GM13976 (cell line): ENCODE measurements at regions not wholly inside any gene's neighbourhood (a gene's known extent, or its start where the extent isn't known, plus 50 kb on each side); places are given as distances from the start of the nearest gene placed in this dataset.

Experiments used
- DNase-seq: peaks from one replicate; pipeline ENCODE4 v3.0.0; 2012; ENCODE audit warnings: low spot score
- in situ Hi-C: fragments of 300-500 bp; cut with MboI; formaldehyde crosslinking; loops from one replicate; pipeline ENCODE4 v1.12.0; 2022; ENCODE audit warnings: low sequenced_read_pairs, mixed read lengths, inconsistent platforms; ENCODE audit not compliant: unreplicated experiment
- TF ChIP-seq, protein P1 (sequence below): IDR thresholded peaks from 2 replicates; pipeline ENCODE4 v1.5.1; 2012; ENCODE audit warnings: borderline replicate concordance, mild to moderate bottlenecking; ENCODE audit not compliant: insufficient read depth; ENCODE audit errors: extremely low read depth, missing control alignments, control extremely low read depth

DNA sequence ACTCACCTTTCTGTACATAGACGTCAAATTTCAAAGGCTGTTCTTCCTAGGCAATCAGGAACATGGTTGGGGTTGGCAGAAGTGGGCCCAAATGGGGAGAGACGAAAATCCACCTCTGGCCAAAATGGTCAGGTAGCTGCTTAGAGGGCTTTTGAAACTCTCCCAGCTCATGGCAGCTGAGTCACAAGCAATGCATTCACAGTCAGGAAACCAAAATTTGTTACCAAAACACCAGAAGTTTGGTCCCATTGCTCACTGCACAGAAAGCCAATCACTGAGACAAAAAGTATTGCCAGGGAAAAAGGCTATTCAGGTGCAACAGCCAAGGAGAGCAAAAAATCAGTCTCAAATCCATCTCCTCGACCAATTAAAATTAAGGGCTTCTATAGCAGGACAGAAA, 539.6 kb upstream of the CCDC54 start:
- TF ChIP-seq, protein P1, sequence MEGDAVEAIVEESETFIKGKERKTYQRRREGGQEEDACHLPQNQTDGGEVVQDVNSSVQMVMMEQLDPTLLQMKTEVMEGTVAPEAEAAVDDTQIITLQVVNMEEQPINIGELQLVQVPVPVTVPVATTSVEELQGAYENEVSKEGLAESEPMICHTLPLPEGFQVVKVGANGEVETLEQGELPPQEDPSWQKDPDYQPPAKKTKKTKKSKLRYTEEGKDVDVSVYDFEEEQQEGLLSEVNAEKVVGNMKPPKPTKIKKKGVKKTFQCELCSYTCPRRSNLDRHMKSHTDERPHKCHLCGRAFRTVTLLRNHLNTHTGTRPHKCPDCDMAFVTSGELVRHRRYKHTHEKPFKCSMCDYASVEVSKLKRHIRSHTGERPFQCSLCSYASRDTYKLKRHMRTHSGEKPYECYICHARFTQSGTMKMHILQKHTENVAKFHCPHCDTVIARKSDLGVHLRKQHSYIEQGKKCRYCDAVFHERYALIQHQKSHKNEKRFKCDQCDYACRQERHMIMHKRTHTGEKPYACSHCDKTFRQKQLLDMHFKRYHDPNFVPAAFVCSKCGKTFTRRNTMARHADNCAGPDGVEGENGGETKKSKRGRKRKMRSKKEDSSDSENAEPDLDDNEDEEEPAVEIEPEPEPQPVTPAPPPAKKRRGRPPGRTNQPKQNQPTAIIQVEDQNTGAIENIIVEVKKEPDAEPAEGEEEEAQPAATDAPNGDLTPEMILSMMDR: no peak
- no peak for DNase-seq
- in situ Hi-C loops: no loop called here

GRCh38 chr3:106839576-106840280, 537.5 kb upstream of the CCDC54 start:
- TF ChIP-seq, protein P1: no peak
- DNase-seq: no peak
- in situ Hi-C loops: no loop called here

DNA sequence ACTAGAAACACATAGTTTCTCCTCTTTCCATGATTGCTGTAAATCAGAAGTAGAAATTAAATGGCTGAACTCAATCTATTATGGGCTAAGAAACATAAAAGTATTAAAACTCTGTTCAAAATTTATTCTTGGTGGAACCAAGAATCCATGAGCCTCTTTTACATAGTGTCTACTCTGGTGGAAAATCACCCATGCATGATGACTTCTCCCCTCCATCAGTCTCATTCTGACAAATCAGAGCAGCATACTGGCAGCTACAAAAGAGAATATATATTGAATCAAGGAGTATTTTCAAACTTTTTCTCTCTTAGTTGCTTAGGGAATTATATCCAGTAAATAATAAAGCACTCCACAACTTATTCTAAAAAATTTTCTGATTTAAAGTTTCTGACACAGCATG, 536.9 kb upstream of the CCDC54 start:
- no peak for DNase-seq
- in situ Hi-C loops: no loop called here
- TF ChIP-seq, protein P1: no peak

- TF ChIP-seq, protein P1: no peak
- no peak for DNase-seq
- in situ Hi-C loops: no loop called here
Measured at GRCh38 chr3:106842151-106842550, 535.1 kb upstream of the CCDC54 start.

DNA sequence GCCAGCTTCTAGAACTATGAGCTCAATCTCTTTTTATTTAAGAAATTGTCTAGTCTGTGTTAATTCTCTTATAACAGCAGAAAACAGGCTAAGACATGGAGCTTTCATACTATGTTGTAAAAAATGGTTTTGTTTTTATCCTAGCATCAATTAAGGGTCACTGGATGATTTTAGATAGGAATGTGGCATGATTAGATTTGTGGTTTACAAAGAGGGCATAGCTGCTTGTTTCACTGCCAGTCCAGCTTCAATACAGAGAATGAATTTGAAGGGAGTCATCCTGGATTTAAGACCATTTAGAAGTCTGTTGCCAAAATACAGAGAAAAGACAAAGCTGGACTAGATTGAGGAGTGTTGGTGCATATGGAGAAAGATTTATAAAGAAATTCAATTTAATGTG, 532.6 kb upstream of the CCDC54 start:
- TF ChIP-seq, protein P1: no peak
- in situ Hi-C loops: no loop called here
- DNase-seq: no peak

DNA sequence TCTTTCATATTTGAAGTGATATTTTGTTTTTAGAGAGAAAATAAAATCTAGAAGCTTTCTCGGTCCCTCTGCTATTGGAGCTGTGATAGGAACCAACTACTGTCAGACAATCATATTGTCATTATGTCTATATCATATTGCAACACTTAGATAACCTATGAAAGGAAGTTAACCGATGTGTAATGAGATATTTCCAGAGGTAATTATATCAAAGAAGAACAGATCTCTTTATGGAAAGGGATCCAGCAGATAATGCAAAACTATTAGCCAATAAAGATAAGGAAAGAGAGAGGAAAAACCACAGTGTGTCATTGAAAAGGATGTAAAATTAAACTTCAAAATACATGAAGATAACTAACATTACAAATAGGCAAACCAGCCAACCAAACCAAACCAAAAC, 529.1 kb upstream of the CCDC54 start:
- TF ChIP-seq, protein P1: no peak
- DNase-seq: no peak
- in situ Hi-C loops: no loop called here
